SKM-1 treated with dmso at 0.1 percent for 144 hours (cell line): ENCODE measurements at regions not wholly inside any gene's neighbourhood (a gene's known extent, or its start where the extent isn't known, plus 50 kb on each side); places are given as distances from the start of the nearest gene placed in this dataset.
"Not testable (repeated sequence)": the region's sequence is repeated elsewhere in the genome, so short reads cannot be mapped to it uniquely, and the experiment has no call there.

Experiments used
- DNase-seq: peaks from one replicate; lab custom pipeline; 2025; ENCODE audit not compliant: unreplicated experiment; lab: John Stamatoyannopoulos, UW

GRCh38 chr6:19712998-19713397 lies 124.2 kb upstream of the ID4 start:
- no peak for DNase-seq

GRCh38 chr6:19713411-19713810 lies 123.8 kb upstream of the ID4 start:
- no peak for DNase-seq

- DNase-seq = no peak
These were observed 123.2 kb upstream of the ID4 start for GRCh38 chr6:19713984-19714383.

- DNase-seq = no peak
These were observed 122.6 kb upstream of the ID4 start for GRCh38 chr6:19714434-19715166.

GRCh38 chr6:19715167-19715551 lies 122.0 kb upstream of the ID4 start:
- DNase-seq = no peak

GRCh38 chr6:19719691-19720128 lies 117.5 kb upstream of the ID4 start:
- no peak for DNase-seq

- DNase-seq = no peak
These were observed 115.3 kb upstream of the ID4 start for GRCh38 chr6:19721766-19722377.

- DNase-seq = no peak
These were observed 114.2 kb upstream of the ID4 start for GRCh38 chr6:19722999-19723398.

- DNase-seq = no peak
These were observed 113.6 kb upstream of the ID4 start for GRCh38 chr6:19723545-19723944.

GRCh38 chr6:19725436-19725835 lies 111.7 kb upstream of the ID4 start:
- not testable (repeated sequence) for DNase-seq

GRCh38 chr6:19731282-19731681 lies 105.9 kb upstream of the ID4 start:
- no peak for DNase-seq

GRCh38 chr6:19734061-19734460 lies 103.1 kb upstream of the ID4 start:
- DNase-seq = no peak

- DNase-seq = no peak
These were observed 102.7 kb upstream of the ID4 start for GRCh38 chr6:19734519-19734918.

GRCh38 chr6:19736066-19736465 lies 101.1 kb upstream of the ID4 start:
- no peak for DNase-seq

- no peak for DNase-seq
These were observed 99.2 kb upstream of the ID4 start for GRCh38 chr6:19738010-19738409.

- no peak for DNase-seq
These were observed 87.4 kb upstream of the ID4 start for GRCh38 chr6:19749722-19750121.

GRCh38 chr6:19752746-19753145 lies 84.4 kb upstream of the ID4 start:
- no peak for DNase-seq

- no peak for DNase-seq
These were observed 83.3 kb upstream of the ID4 start for GRCh38 chr6:19753826-19754225.

- no peak for DNase-seq
These were observed 82.5 kb upstream of the ID4 start for GRCh38 chr6:19754686-19755085.

- no peak for DNase-seq
These were observed 82.0 kb upstream of the ID4 start for GRCh38 chr6:19755181-19755580.

GRCh38 chr6:19757036-19757435 lies 80.1 kb upstream of the ID4 start:
- no peak for DNase-seq

- DNase-seq = no peak
These were observed 77.9 kb upstream of the ID4 start for GRCh38 chr6:19759117-19759880.
